Left kidney (tissue), 1 donor: ENCODE measurements at regions not wholly inside any gene's neighbourhood (a gene's known extent, or its start where the extent isn't known, plus 50 kb on each side); places are given as distances from the start of the nearest gene placed in this dataset.

Experiments used
- DNase-seq: peaks from one replicate; pipeline ENCODE4 v3.0.0-alpha.2; 2013

GRCh38 chr14:100674428-100674827 is 52.3 kb upstream of the DLK1 start:
- DNase-seq: no peak

GRCh38 chr14:100674897-100675619 is 51.6 kb upstream of the DLK1 start:
- no peak for DNase-seq

GRCh38 chr14:100675699-100676684 is 50.7 kb upstream of the DLK1 start:
- no peak for DNase-seq
